Esophagus (tissue), 2 donors: ENCODE measurements at regions not wholly inside any gene's neighbourhood (a gene's known extent, or its start where the extent isn't known, plus 50 kb on each side); places are given as distances from the start of the nearest gene placed in this dataset.

Source experiments
- H3K27ac ChIP-seq, 2 donors: one replicate each; pipeline ENCODE4 v1.5.1; 2013; ENCODE audit warnings: low read depth in 2 of 2, mild to moderate bottlenecking in 2 of 2, inconsistent platforms in 1 of 2, low read length in 1 of 2, moderate library complexity in 1 of 2
- H3K27me3 ChIP-seq, 2 donors: one replicate each; pipeline ENCODE4 v1.6.1; 2013; ENCODE audit warnings: low read length in 2 of 2, control low read depth in 1 of 2, mild to moderate bottlenecking in 1 of 2; ENCODE audit not compliant: insufficient read depth in 2 of 2, control insufficient read depth in 1 of 2
- H3K36me3 ChIP-seq, 2 donors: one replicate each; pipeline ENCODE4 v1.6.1; 2013; ENCODE audit warnings: low read length in 1 of 2; ENCODE audit not compliant: control insufficient read depth in 2 of 2, insufficient read depth in 2 of 2
- H3K4me1 ChIP-seq, 2 donors: one replicate each; pipeline ENCODE4 v1.6.1; 2013; ENCODE audit warnings: low read length in 1 of 2; ENCODE audit not compliant: control insufficient read depth in 2 of 2, insufficient read depth in 2 of 2
- H3K4me3 ChIP-seq, 2 donors: one replicate each; pipeline ENCODE4 v1.5.1; 2013; ENCODE audit warnings: low read length in 2 of 2, mild to moderate bottlenecking in 2 of 2, low read depth in 1 of 2, moderate library complexity in 1 of 2
- H3K9me3 ChIP-seq, 2 donors: one replicate each; pipeline ENCODE4 v1.6.1; 2013; ENCODE audit warnings: mild to moderate bottlenecking in 2 of 2, low read depth in 1 of 2, low read length in 1 of 2, moderate library complexity in 1 of 2; ENCODE audit not compliant: control insufficient read depth in 2 of 2, insufficient read depth in 1 of 2
- WGBS, 2 donors: extraction: QIAGEN DNeasy Blood & Tissue Kit; methylation state at CpG; one replicate each; pipeline ENCODE4 v1.1.7; 2013; 5-methylcytosine and 5-hydroxymethylcytosine counted together
- donor health status: healthy with polysubstance abuse.
- donor health status: Bipolar disorder and iron deficiency.

DNA sequence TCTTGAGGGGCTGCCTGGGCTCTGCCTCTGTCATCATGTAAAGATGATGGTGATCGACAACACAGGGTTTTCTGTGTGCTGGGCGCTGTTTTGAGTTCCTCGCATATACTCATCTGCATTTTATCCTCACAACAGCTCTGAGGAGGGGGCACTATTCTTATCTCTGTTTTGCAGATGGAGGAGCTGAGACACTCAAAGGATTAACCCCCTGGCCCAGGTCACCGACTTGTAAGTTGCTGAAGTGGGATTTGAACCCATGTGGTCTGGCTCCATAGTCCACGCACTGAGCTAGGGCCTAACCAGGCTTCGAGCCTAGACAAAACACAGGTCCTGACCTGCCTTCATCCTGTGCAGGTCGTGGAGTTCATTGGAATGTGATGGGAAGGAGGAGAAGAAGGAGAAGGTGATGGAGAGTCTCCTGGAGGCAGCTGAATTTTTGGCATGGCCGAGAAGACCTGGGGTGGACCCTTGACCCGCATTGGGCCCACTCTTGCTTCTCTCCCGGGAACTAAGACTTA lies 140.0 kb downstream of the ASCL4 start:
- H3K36me3 ChIP-seq, result no peaks in the 10 kb centered on the region
- peaks cover 0 to 3% of the 10 kb centered on the region in 2 donors for H3K27me3 ChIP-seq
- 68 to 74% methylated on average over 10 of the region's 10 CpGs for WGBS, 2 donors
- no peak overlapping the region for H3K27ac ChIP-seq
- no peaks in the 10 kb centered on the region for H3K9me3 ChIP-seq
- peaks cover 2 to 5% of the 10 kb centered on the region in 2 donors for H3K4me1 ChIP-seq
- no peak overlapping the region for H3K4me3 ChIP-seq

- H3K27me3 ChIP-seq, result peaks cover 0 to 2% of the 10 kb centered on the region in 2 donors
- no peaks in the 10 kb centered on the region for H3K4me1 ChIP-seq
- WGBS, 2 donors, result 14 to 16% methylated on average over 8 of the region's 8 CpGs
- no peaks in the 10 kb centered on the region for H3K9me3 ChIP-seq
- H3K36me3 ChIP-seq, result no peaks in the 10 kb centered on the region
- H3K4me3 ChIP-seq, result no peak overlapping the region
- H3K27ac ChIP-seq, result no peak overlapping the region
Observed at GRCh38 chr12:107917912-107918800, 143.7 kb downstream of the ASCL4 start.

DNA sequence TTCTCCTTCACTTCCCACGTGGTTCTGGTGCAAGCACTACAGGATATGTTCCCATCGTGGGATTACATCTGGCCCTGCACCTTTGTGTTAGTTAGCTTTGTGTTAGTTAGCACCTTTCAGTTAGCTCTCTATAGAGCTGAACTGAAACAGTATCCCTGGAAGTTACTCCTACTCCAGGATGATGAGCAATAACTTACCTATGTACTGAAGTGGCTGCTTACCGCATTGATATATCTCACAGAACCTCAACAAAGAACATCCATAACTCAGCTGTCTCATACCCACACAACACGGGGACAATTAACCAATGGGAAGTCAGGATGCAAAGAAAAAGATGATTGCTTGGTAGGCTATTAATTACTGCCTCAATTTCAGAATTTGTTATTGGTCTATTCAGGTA lies 146.6 kb downstream of the ASCL4 start:
- Histone ChIP-seq H3K27me3 (peaks cover 0 to 2% of the 10 kb centered on the region in 2 donors), H3K4me3 (no peak overlapping the region), H3K36me3 (no peaks in the 10 kb centered on the region), H3K4me1 (no peaks in the 10 kb centered on the region), H3K27ac (no peak overlapping the region), H3K9me3 (no peaks in the 10 kb centered on the region)
- 56% methylated on average over 4 of the region's 4 CpGs for WGBS, 2 donors

DNA sequence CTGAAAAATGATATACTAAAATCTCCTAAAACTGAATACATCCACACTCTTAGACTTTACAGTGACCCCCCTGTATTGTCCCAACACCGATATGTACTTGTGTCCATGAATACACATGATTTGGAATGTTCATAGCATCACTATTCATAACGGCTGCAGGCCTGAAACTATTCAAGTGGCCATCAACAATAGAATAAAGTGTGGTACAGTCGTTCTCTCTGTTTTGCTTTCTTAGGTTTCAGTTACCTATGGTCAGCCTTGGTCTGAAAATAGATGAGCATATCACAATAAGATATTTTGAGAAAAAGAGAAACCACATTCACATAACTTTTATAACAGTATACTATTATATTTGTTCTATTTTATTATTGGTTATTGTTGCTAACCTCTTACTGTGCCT lies 150.6 kb downstream of the ASCL4 start:
- Histone ChIP-seq H3K36me3 (no peaks in the 10 kb centered on the region), H3K9me3 (no peaks in the 10 kb centered on the region), H3K27ac (no peak overlapping the region), H3K4me3 (no peak overlapping the region), H3K27me3 (peaks cover 0 to 2% of the 10 kb centered on the region in 2 donors), H3K4me1 (no peaks in the 10 kb centered on the region)
- 73 to 79% methylated on average over 3 of the region's 3 CpGs for WGBS, 2 donors

GRCh38 chr12:107929436-107929835 lies 154.9 kb downstream of the ASCL4 start:
- Histone ChIP-seq H3K36me3 (no peaks in the 10 kb centered on the region), H3K9me3 (no peaks in the 10 kb centered on the region), H3K4me3 (no peak overlapping the region), H3K4me1 (no peaks in the 10 kb centered on the region), H3K27ac (no peak overlapping the region), H3K27me3 (no peaks in the 10 kb centered on the region)
- WGBS, 2 donors, result 31 to 40% methylated on average over 12 of the region's 12 CpGs

- H3K27me3 ChIP-seq, result no peaks in the 10 kb centered on the region
Observed at GRCh38 chr12:107931761-107932160, 157.3 kb downstream of the ASCL4 start.

GRCh38 chr12:107938446-107938845 lies 163.9 kb downstream of the ASCL4 start:
- no peaks in the 10 kb centered on the region for H3K36me3 ChIP-seq
- no peak overlapping the region for H3K4me3 ChIP-seq
- H3K27ac ChIP-seq, result no peak overlapping the region
- no peaks in the 10 kb centered on the region for H3K4me1 ChIP-seq
- no peaks in the 10 kb centered on the region for H3K9me3 ChIP-seq
- WGBS, 2 donors, result 34 to 48% methylated on average over 1 of the region's 1 CpG
- no peaks in the 10 kb centered on the region for H3K27me3 ChIP-seq

More at GRCh38 chr12:107931761-107932160, 157.3 kb downstream of the ASCL4 start:
- Histone ChIP-seq H3K4me3 (no peak overlapping the region), H3K4me1 (no peaks in the 10 kb centered on the region), H3K9me3 (no peaks in the 10 kb centered on the region), H3K36me3 (no peaks in the 10 kb centered on the region), H3K27ac (no peak overlapping the region)
- WGBS, 2 donors, result 72% methylated on average over 5 of the region's 5 CpGs

DNA sequence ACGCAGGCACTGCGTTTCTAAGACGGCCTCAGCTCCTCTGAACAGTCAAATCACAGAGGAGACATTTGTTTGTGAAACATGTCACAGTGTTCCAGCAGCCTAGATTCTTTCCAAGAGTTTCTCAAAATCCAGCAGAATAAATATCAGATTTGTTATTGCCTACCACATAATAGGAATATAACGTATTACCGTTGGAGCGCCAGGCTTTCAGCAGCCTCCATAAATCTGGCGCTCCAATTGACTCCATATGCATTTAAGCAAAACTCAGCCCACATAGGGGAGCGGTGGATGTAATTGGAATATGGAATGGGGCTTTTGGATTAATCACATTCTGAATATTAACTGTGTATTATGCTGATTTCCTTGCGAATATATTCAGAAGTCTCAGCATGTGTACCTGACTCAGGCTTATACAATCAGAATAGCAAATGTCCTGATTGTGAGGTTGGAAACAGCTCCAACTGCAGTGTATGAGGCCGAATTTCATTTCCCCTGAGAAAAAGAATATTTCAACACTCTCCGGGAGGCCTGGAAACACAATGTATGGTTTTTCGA lies 174.0 kb downstream of the ASCL4 start:
- Histone ChIP-seq H3K4me1 (no peaks in the 10 kb centered on the region), H3K36me3 (no peaks in the 10 kb centered on the region), H3K27me3 (no peaks in the 10 kb centered on the region), H3K4me3 (no peak overlapping the region), H3K27ac (no peak overlapping the region), H3K9me3 (no peaks in the 10 kb centered on the region)
- WGBS, 2 donors, result 77 to 79% methylated on average over 12 of the region's 12 CpGs

DNA sequence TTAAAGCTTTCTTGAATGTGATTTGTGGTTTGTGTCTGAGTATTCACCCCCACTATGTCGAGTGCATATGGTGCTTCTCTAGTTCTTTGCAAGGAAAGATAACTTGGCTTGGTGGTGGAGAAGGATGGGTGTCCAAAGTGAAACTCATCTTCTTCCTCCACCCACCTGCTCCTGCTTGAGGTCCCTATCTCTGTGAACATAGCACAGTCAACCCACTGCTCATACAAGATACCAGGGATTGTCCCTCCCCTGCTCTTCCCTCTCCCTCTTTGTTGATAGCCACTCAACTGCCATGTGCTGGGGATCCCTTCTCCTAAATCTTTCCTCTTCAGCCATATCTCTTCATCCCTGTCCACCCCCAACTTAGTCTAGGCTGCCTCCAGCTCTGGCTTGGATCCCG lies 176.5 kb downstream of the ASCL4 start:
- Histone ChIP-seq H3K4me1 (no peaks in the 10 kb centered on the region), H3K9me3 (no peaks in the 10 kb centered on the region), H3K4me3 (no peak overlapping the region), H3K36me3 (no peaks in the 10 kb centered on the region), H3K27me3 (no peaks in the 10 kb centered on the region), H3K27ac (no peak overlapping the region)
- WGBS, 2 donors, result 83 to 88% methylated on average over 2 of the region's 2 CpGs
